ENCODE measurements at regions not wholly inside any gene's neighbourhood (a gene's known extent, or its start where the extent isn't known, plus 50 kb on each side); places are given as distances from the start of the nearest gene placed in this dataset.

GRCh38 chr9:87233431-87233830 lies 264.2 kb upstream of the DAPK1 start:
- no peak overlapping the region for H3K4me3 Mint-ChIP-seq
- no peaks in the 10 kb centered on the region for H3K4me1 ChIP-seq (ENCODE audit: control insufficient read depth in 1 of 2, extremely low read depth in 1 of 2, insufficient read depth in 2 of 2, low read length in 2 of 2)
- 0% methylated on average over 1 of the region's 3 CpGs for WGBS (ENCODE audit: insufficient coverage)
- H3K9me3 Mint-ChIP-seq: peaks cover 0 to 9% (median 6%) of the 10 kb centered on the region in 3 donors
- ATAC-seq (replicated peaks in 1 of 4): no peak
- ChIA-PET CTCF (no interaction called here), POLR2A (no interaction called here)
- H3K4me3 ChIP-seq (ENCODE audit: control insufficient read depth in 1 of 2, extremely low read depth in 1 of 2, low read length in 1 of 2): no peak overlapping the region
- H3K36me3 Mint-ChIP-seq: no peaks in the 10 kb centered on the region
- DNase-seq: no peak
- H3K27ac Mint-ChIP-seq: no peak overlapping the region
- no peaks in the 10 kb centered on the region for H3K27me3 ChIP-seq (replicated peaks in 1 of 2; ENCODE audit: control insufficient read depth in 2 of 2, extremely low read depth in 1 of 2, insufficient read depth in 2 of 2, low read length in 1 of 2)
- peaks cover 0 to 11% of the 10 kb centered on the region in 2 donors for H3K27me3 Mint-ChIP-seq
- no peaks in the 10 kb centered on the region for H3K9me3 ChIP-seq
- H3K36me3 ChIP-seq (ENCODE audit: control insufficient read depth in 2 of 2, extremely low read depth in 1 of 2, insufficient read depth in 1 of 2, low read length in 1 of 2): no peaks in the 10 kb centered on the region
- H3K4me1 Mint-ChIP-seq: no peaks in the 10 kb centered on the region
- no peak overlapping the region for H3K27ac ChIP-seq (ENCODE audit: low read length)

GRCh38 chr9:87233899-87234455 lies 263.7 kb upstream of the DAPK1 start:
- WGBS (ENCODE audit: insufficient coverage): 84% methylated on average over 13 of the region's 15 CpGs
- Mint-ChIP-seq H3K27me3 (peaks cover 0 to 16% of the 10 kb centered on the region in 2 donors), H3K27ac (no peak overlapping the region), H3K4me1 (no peaks in the 10 kb centered on the region), H3K9me3 (peaks cover 0 to 9% (median 6%) of the 10 kb centered on the region in 3 donors), H3K36me3 (no peaks in the 10 kb centered on the region), H3K4me3 (no peak overlapping the region)
- Histone ChIP-seq H3K36me3 (ENCODE audit: control insufficient read depth in 2 of 2, extremely low read depth in 1 of 2, insufficient read depth in 1 of 2, low read length in 1 of 2) (no peaks in the 10 kb centered on the region), H3K9me3 (no peaks in the 10 kb centered on the region), H3K27me3 (replicated peaks in 1 of 2; ENCODE audit: control insufficient read depth in 2 of 2, extremely low read depth in 1 of 2, insufficient read depth in 2 of 2, low read length in 1 of 2) (no peaks in the 10 kb centered on the region), H3K4me1 (ENCODE audit: control insufficient read depth in 1 of 2, extremely low read depth in 1 of 2, insufficient read depth in 2 of 2, low read length in 2 of 2) (no peaks in the 10 kb centered on the region), H3K4me3 (ENCODE audit: control insufficient read depth in 1 of 2, extremely low read depth in 1 of 2, low read length in 1 of 2) (no peak overlapping the region), H3K27ac (ENCODE audit: low read length) (no peak overlapping the region)
- DNase-seq: no peak
- POLR2A ChIA-PET: no interaction called here
- CTCF ChIA-PET: no interaction called here
- no peak for ATAC-seq (replicated peaks in 1 of 4)

GRCh38 chr9:87234854-87235253 lies 262.8 kb upstream of the DAPK1 start:
- no peaks in the 10 kb centered on the region for H3K4me1 Mint-ChIP-seq
- no peak overlapping the region for H3K27ac ChIP-seq (ENCODE audit: low read length)
- peaks cover 0 to 18% of the 10 kb centered on the region in 2 donors for H3K27me3 Mint-ChIP-seq
- CTCF ChIA-PET: interaction anchor here in 1 of 2 donors (0.6 kb wide), 1 partner anchor 74 kb away, joined by 4 read pairs; no protein-coding TSS in a partner anchor
- 100% methylated on average over 1 of the region's 3 CpGs for WGBS (ENCODE audit: insufficient coverage)
- ATAC-seq (replicated peaks in 1 of 4) (no peak), DNase-seq (no peak)
- H3K9me3 ChIP-seq: no peaks in the 10 kb centered on the region
- no peaks in the 10 kb centered on the region for H3K4me1 ChIP-seq (ENCODE audit: control insufficient read depth in 1 of 2, extremely low read depth in 1 of 2, insufficient read depth in 2 of 2, low read length in 2 of 2)
- no peaks in the 10 kb centered on the region for H3K36me3 Mint-ChIP-seq
- H3K9me3 Mint-ChIP-seq: peaks cover 0 to 9% (median 6%) of the 10 kb centered on the region in 3 donors
- H3K27ac Mint-ChIP-seq: no peak overlapping the region
- no peaks in the 10 kb centered on the region for H3K36me3 ChIP-seq (ENCODE audit: control insufficient read depth in 2 of 2, extremely low read depth in 1 of 2, insufficient read depth in 1 of 2, low read length in 1 of 2)
- H3K4me3 Mint-ChIP-seq: no peak overlapping the region
- H3K27me3 ChIP-seq (replicated peaks in 1 of 2; ENCODE audit: control insufficient read depth in 2 of 2, extremely low read depth in 1 of 2, insufficient read depth in 2 of 2, low read length in 1 of 2): no peaks in the 10 kb centered on the region
- POLR2A ChIA-PET: no interaction called here
- no peak overlapping the region for H3K4me3 ChIP-seq (ENCODE audit: control insufficient read depth in 1 of 2, extremely low read depth in 1 of 2, low read length in 1 of 2)

GRCh38 chr9:87236546-87236945 lies 261.1 kb upstream of the DAPK1 start:
- DNase-seq (no peak), ATAC-seq (replicated peaks in 1 of 4) (no peak)
- Mint-ChIP-seq H3K27me3 (peaks cover 4 to 25% of the 10 kb centered on the region in 2 donors), H3K4me1 (no peaks in the 10 kb centered on the region), H3K36me3 (no peaks in the 10 kb centered on the region), H3K4me3 (no peak overlapping the region), H3K27ac (no peak overlapping the region), H3K9me3 (peaks cover 0 to 9% (median 5%) of the 10 kb centered on the region in 3 donors)
- H3K27me3 ChIP-seq (replicated peaks in 1 of 2; ENCODE audit: control insufficient read depth in 2 of 2, extremely low read depth in 1 of 2, insufficient read depth in 2 of 2, low read length in 1 of 2): no peaks in the 10 kb centered on the region
- H3K4me1 ChIP-seq (ENCODE audit: control insufficient read depth in 1 of 2, extremely low read depth in 1 of 2, insufficient read depth in 2 of 2, low read length in 2 of 2): no peaks in the 10 kb centered on the region
- no peaks in the 10 kb centered on the region for H3K36me3 ChIP-seq (ENCODE audit: control insufficient read depth in 2 of 2, extremely low read depth in 1 of 2, insufficient read depth in 1 of 2, low read length in 1 of 2)
- H3K9me3 ChIP-seq: no peaks in the 10 kb centered on the region
- WGBS (ENCODE audit: insufficient coverage): no CpG with 5 or more reads among the region's 1 CpG
- H3K4me3 ChIP-seq (ENCODE audit: control insufficient read depth in 1 of 2, extremely low read depth in 1 of 2, low read length in 1 of 2): no peak overlapping the region
- CTCF ChIA-PET: no interaction called here
- POLR2A ChIA-PET: no interaction called here
- H3K27ac ChIP-seq (ENCODE audit: low read length): no peak overlapping the region

- H3K9me3 ChIP-seq: no peaks in the 10 kb centered on the region
- Mint-ChIP-seq H3K9me3 (peaks cover 0 to 9% (median 0%) of the 10 kb centered on the region in 3 donors), H3K4me3 (no peak overlapping the region), H3K36me3 (no peaks in the 10 kb centered on the region), H3K27me3 (peaks cover 4 to 24% of the 10 kb centered on the region in 2 donors), H3K4me1 (no peaks in the 10 kb centered on the region), H3K27ac (no peak overlapping the region)
- DNase-seq (no peak), ATAC-seq (replicated peaks in 1 of 4) (no peak)
- H3K27ac ChIP-seq (ENCODE audit: low read length): no peak overlapping the region
- WGBS (ENCODE audit: insufficient coverage): 95% methylated on average over 4 of the region's 4 CpGs
- no peaks in the 10 kb centered on the region for H3K4me1 ChIP-seq (ENCODE audit: control insufficient read depth in 1 of 2, extremely low read depth in 1 of 2, insufficient read depth in 2 of 2, low read length in 2 of 2)
- H3K4me3 ChIP-seq (ENCODE audit: control insufficient read depth in 1 of 2, extremely low read depth in 1 of 2, low read length in 1 of 2): no peak overlapping the region
- H3K27me3 ChIP-seq (replicated peaks in 1 of 2; ENCODE audit: control insufficient read depth in 2 of 2, extremely low read depth in 1 of 2, insufficient read depth in 2 of 2, low read length in 1 of 2): no peaks in the 10 kb centered on the region
- no peaks in the 10 kb centered on the region for H3K36me3 ChIP-seq (ENCODE audit: control insufficient read depth in 2 of 2, extremely low read depth in 1 of 2, insufficient read depth in 1 of 2, low read length in 1 of 2)
- ChIA-PET CTCF (no interaction called here), POLR2A (no interaction called here)
Observed at GRCh38 chr9:87237336-87237735, 260.3 kb upstream of the DAPK1 start.

- 100% methylated on average over 2 of the region's 5 CpGs for WGBS (ENCODE audit: insufficient coverage)
- no peaks in the 10 kb centered on the region for H3K4me1 ChIP-seq (ENCODE audit: control insufficient read depth in 1 of 2, extremely low read depth in 1 of 2, insufficient read depth in 2 of 2, low read length in 2 of 2)
- DNase-seq: no peak
- no peaks in the 10 kb centered on the region for H3K9me3 ChIP-seq
- no peaks in the 10 kb centered on the region for H3K36me3 ChIP-seq (ENCODE audit: control insufficient read depth in 2 of 2, extremely low read depth in 1 of 2, insufficient read depth in 1 of 2, low read length in 1 of 2)
- peaks cover 0 to 5% (median 0%) of the 10 kb centered on the region in 3 donors for H3K9me3 Mint-ChIP-seq
- CTCF ChIA-PET: no interaction called here
- H3K27ac ChIP-seq (ENCODE audit: low read length): no peak overlapping the region
- H3K36me3 Mint-ChIP-seq: no peaks in the 10 kb centered on the region
- peaks cover 4 to 22% of the 10 kb centered on the region in 2 donors for H3K27me3 Mint-ChIP-seq
- H3K4me3 ChIP-seq (ENCODE audit: control insufficient read depth in 1 of 2, extremely low read depth in 1 of 2, low read length in 1 of 2): no peak overlapping the region
- no peak overlapping the region for H3K27ac Mint-ChIP-seq
- no peak for ATAC-seq (replicated peaks in 1 of 4)
- POLR2A ChIA-PET: no interaction called here
- no peaks in the 10 kb centered on the region for H3K4me1 Mint-ChIP-seq
- no peaks in the 10 kb centered on the region for H3K27me3 ChIP-seq (replicated peaks in 1 of 2; ENCODE audit: control insufficient read depth in 2 of 2, extremely low read depth in 1 of 2, insufficient read depth in 2 of 2, low read length in 1 of 2)
- no peak overlapping the region for H3K4me3 Mint-ChIP-seq
Observed at GRCh38 chr9:87238545-87238944, 259.1 kb upstream of the DAPK1 start.

GRCh38 chr9:87239312-87239711 lies 258.4 kb upstream of the DAPK1 start:
- no CpG with 5 or more reads among the region's 1 CpG for WGBS (ENCODE audit: insufficient coverage)

More at GRCh38 chr9:87239312-87239711, 258.4 kb upstream of the DAPK1 start:
- Mint-ChIP-seq H3K4me1 (no peaks in the 10 kb centered on the region), H3K36me3 (no peaks in the 10 kb centered on the region), H3K4me3 (no peak overlapping the region), H3K27me3 (peaks cover 4 to 20% of the 10 kb centered on the region in 2 donors), H3K9me3 (peaks cover 0 to under 1% (median 0%) of the 10 kb centered on the region in 3 donors), H3K27ac (no peak overlapping the region)
- H3K27ac ChIP-seq (ENCODE audit: low read length): no peak overlapping the region
- H3K36me3 ChIP-seq (ENCODE audit: control insufficient read depth in 2 of 2, extremely low read depth in 1 of 2, insufficient read depth in 1 of 2, low read length in 1 of 2): no peaks in the 10 kb centered on the region
- ChIA-PET POLR2A (no interaction called here), CTCF (no interaction called here)
- DNase-seq (no peak), ATAC-seq (replicated peaks in 1 of 4) (no peak)
- H3K4me3 ChIP-seq (ENCODE audit: control insufficient read depth in 1 of 2, extremely low read depth in 1 of 2, low read length in 1 of 2): no peak overlapping the region
- H3K9me3 ChIP-seq: no peaks in the 10 kb centered on the region
- no peaks in the 10 kb centered on the region for H3K27me3 ChIP-seq (replicated peaks in 1 of 2; ENCODE audit: control insufficient read depth in 2 of 2, extremely low read depth in 1 of 2, insufficient read depth in 2 of 2, low read length in 1 of 2)
- H3K4me1 ChIP-seq (ENCODE audit: control insufficient read depth in 1 of 2, extremely low read depth in 1 of 2, insufficient read depth in 2 of 2, low read length in 2 of 2): no peaks in the 10 kb centered on the region

Data from T-cell (primary cell).